HG02938 (cell line): ENCODE measurements at regions not wholly inside any gene's neighbourhood (a gene's known extent, or its start where the extent isn't known, plus 50 kb on each side); places are given as distances from the start of the nearest gene placed in this dataset.
"Not testable (repeated sequence)": the region's sequence is repeated elsewhere in the genome, so short reads cannot be mapped to it uniquely, and the experiment has no call there.

Experiments
- ATAC-seq: cut with Tn5 transposase; IDR thresholded peaks from one replicate; pipeline ENCODE4 v1.9.1; 2021; ENCODE audit warnings: mild to moderate bottlenecking, moderate library complexity; ENCODE audit not compliant: unreplicated experiment

GRCh38 chr1:149354579-149354978 is 120.3 kb upstream of the NBPF19 start:
- not testable (repeated sequence) for ATAC-seq

DNA sequence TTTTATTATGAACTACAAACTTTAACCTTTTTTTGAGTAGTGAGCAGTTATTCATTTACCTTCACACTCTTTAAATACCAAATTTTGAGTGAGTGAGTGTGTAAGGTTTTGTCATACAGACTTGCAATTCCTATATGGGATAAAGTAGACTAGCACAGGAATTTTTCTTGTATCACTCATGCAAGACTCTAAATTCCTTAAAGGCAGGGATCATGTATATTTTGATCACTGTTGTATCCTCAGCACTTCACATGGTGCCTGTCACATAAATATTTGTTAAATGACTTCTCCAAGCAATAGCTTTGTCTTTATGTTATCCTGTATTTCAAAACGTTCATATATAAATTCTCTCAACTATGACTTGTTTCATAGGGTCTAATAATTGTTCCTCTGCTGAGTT is 119.1 kb upstream of the NBPF19 start:
- not testable (repeated sequence) for ATAC-seq

DNA sequence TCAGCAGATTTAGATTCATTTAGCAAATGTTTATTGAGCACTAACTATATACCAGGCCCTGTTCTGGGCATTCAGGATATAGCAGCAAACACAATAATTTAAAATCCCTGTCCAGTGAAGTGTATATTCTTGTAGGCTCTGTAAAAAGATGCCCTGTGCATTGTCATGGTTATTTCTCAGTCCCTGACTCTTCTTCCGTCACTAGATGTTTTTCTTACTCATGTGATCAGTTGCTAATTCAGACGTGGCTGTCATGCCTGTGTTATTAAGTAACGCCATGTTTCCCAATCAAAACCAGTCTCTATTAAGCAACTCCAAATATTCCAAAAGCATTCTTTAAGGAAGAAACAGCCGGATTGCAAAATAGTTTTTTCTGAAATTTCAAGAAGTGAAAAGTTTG is 118.7 kb upstream of the NBPF19 start:
- not testable (repeated sequence) for ATAC-seq

- ATAC-seq: not testable (repeated sequence)
These were observed 114.5 kb upstream of the NBPF19 start for GRCh38 chr1:149360351-149360750.

GRCh38 chr1:149361310-149361709 is 113.5 kb upstream of the NBPF19 start:
- ATAC-seq: not testable (repeated sequence)

DNA sequence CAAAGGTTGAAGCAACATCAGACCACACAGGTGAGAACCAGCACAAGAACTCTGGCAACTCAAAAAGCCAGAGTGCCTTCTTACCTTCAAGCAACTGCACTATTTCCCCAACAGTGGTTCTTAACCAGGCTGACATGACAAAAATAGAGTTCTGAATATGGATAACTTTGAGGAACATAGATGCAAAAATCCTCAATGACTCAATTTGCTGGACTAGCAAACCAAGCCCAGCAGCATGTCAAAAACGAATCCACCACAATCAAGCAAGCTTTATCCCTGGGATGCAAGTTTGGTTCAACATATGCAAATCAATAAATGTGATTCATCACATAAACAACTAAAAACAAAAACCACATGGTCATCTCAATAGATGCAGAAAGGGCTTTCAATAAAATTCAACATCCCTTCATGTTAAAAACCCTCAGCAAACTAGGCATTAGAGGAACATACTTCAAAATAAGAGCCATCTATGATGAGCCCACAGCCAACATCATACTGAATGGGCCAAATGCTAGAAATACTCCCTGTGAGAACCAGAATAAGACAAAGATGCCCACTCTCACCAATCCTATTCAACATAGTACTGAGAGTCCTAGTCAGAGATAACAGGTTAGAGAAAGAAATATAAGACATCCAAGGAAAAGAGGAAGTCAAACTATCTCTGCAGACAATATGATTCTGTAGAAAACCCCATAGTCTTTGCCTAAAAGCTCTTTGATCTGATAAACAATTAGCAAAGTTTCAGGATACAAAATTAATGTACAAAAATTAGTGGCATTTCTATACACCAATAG is 110.5 kb upstream of the NBPF19 start:
- not testable (repeated sequence) for ATAC-seq

- not testable (repeated sequence) for ATAC-seq
These were observed 108.4 kb upstream of the NBPF19 start for GRCh38 chr1:149366402-149366801.

DNA sequence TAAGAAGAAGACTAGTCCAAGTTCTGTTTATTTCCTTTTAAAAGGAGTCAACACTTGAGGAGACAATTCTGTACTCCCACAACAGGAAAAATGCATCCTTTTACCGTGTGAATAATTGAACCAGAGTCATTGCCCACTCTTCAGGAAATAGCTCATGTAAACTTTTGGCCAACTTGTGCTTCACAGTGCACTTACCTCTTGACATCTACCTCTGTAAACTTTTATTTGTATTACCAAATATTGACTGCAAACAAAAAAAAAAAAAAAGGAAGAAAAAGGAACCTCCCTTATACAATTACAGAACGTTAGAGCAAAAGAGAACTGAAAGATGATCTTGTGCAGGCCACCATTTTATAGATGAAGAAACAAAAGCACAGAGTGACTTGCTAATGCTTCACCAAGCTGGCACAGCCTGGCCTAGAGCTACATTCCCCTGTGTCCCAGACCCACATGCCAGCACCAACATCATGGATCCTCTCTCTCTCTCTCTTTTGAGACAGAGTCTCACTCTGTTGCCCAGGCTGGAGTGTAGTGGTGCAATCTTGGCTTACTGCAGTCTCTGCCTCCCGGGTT is 107.3 kb upstream of the NBPF19 start:
- ATAC-seq: not testable (repeated sequence)

- not testable (repeated sequence) for ATAC-seq
These were observed 106.5 kb upstream of the NBPF19 start for GRCh38 chr1:149368337-149368736.

GRCh38 chr1:149369081-149369480 is 105.8 kb upstream of the NBPF19 start:
- not testable (repeated sequence) for ATAC-seq

DNA sequence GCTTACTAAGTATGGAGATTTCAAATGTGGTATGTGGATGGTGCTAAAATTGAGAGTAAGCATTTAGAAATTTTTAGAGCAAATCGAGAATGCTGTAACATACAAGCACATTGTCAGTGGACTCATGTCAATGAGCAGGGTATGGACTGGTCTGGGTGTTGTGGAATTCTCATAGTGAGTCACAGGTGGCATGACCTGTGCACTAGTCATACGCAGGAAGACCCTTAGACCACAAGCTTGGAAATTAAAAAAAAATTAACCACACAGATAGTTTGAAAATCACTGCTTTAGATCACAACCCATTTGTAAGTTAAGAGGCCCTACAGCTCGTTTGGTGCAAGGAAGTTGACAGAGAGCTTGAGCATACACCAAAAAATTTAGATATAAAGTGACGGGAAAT is 102.9 kb upstream of the NBPF19 start:
- ATAC-seq: not testable (repeated sequence)

GRCh38 chr1:149378462-149378861 is 96.4 kb upstream of the NBPF19 start:
- not testable (repeated sequence) for ATAC-seq

- not testable (repeated sequence) for ATAC-seq
These were observed 84.5 kb upstream of the NBPF19 start for GRCh38 chr1:149390173-149390926.

DNA sequence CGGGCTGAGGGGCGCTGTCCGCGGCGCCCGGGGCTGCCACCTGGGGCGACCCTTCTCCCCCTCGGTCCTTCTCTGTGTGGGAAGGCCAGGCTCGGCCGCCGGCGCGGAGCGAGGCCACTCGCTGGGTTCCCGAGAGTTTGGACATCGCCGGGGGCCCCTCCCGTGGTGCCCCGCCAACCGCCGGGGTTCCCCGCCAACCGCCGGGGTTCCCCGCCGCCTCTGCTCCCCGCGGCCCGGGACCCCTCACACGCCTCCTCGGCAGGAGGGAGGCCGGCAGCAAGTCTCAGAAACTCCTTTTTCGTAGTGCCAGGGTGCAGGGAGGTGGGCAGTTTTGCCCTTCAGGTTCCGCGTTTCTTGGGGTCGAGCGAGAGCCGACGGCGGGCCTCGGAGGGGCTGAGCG is 83.9 kb upstream of the NBPF19 start:
- ATAC-seq: not testable (repeated sequence)

- ATAC-seq: not testable (repeated sequence)
These were observed 79.0 kb upstream of the NBPF19 start for GRCh38 chr1:149395802-149396201.

GRCh38 chr1:149398527-149398926 is 76.3 kb upstream of the NBPF19 start:
- ATAC-seq: not testable (repeated sequence)

DNA sequence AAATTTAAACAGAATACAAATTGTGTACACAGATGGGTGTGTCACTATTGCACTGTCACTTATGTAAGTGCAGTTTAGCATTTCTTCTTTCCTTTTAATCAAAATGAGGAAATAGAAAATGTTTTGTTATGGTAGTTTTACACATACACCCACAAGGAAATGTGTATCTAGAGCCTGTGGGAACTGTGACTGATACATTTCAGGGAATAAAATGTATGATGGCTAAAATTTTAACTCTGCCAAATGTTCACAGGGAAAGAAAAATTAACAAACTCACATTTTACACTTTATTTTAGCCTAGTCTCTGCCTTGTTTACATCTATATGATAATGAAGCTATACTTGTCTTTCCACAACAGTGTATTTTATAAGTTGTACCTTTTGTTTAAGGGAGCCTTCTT is 66.4 kb upstream of the NBPF19 start:
- ATAC-seq: not testable (repeated sequence)

- ATAC-seq: not testable (repeated sequence)
These were observed 59.5 kb upstream of the NBPF19 start for GRCh38 chr1:149415373-149415772.

DNA sequence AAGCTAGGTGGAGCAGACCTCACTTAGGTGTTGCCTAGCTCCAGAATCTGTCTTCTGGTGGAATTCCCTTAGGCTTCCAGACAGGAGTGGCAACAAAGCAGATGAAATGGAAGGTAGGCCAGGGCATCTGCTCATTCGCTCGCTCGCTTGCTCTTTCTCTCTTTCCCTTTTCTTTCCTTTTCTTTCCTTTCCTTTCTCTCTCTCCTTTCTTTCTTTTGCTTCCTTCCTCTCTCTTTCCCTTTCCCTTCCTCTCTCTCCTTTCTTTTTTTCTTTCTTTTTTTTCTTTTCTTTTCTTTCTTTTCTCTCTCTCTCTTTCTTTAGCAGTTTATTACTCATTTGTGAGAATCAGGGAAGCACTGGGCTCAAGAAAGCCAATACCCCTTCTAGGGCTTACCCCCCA is 56.1 kb upstream of the NBPF19 start:
- not testable (repeated sequence) for ATAC-seq

DNA sequence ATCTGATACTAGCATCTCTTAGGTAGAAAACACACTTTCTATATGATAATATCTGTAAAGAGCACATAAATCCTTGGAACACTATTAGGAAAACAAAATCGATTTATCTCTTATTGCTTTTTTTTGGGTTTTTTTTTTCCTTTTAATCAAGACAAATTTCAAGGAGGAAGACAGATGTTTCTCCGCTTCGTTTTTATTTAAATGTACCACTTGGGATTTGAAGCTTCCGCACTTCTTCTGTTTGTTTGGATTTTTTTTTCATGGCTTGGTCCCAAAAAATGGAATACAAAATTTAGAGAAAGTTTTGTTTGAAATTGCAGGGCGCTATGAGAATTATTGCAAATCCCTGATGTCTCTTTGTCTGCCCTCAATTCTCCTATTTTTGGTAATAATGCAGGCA is 51.7 kb upstream of the NBPF19 start:
- not testable (repeated sequence) for ATAC-seq
